B cell (primary cell): ENCODE measurements at regions not wholly inside any gene's neighbourhood (a gene's known extent, or its start where the extent isn't known, plus 50 kb on each side); places are given as distances from the start of the nearest gene placed in this dataset.

Source experiments
- ATAC-seq: fragments of 200-7000 bp; cut with Tn5 transposase; one replicate; pipeline ENCODE4 v1.10.0; 2021; ENCODE audit warnings: low read depth, mild to moderate bottlenecking, moderate number of reproducible peaks, moderate library complexity
- CTCF ChIA-PET: fragments of 350-600 bp; sonication (Branson Sonifier 250); formaldehyde crosslinking; loops from one replicate; lab custom pipeline; 2021; ENCODE audit warnings: antibody characterized with exemption, inconsistent platforms; lab: Charles Lee
- POLR2A ChIA-PET: fragments of 350-600 bp; sonication (Branson Sonifier 250); formaldehyde crosslinking; loops from one replicate; lab custom pipeline; 2021; ENCODE audit warnings: antibody characterized with exemption; lab: Charles Lee
- DNase-seq: peaks from one replicate; pipeline ENCODE4 v3.0.0; 2013
- H2AFZ ChIP-seq: 2 replicates; pipeline ENCODE4 v1.6.1; 2012; ENCODE audit warnings: mild to moderate bottlenecking, low read depth, low read length; ENCODE audit not compliant: insufficient read depth, poor library complexity, severe bottlenecking
- H3K27ac ChIP-seq, 2 donors: 1 replicate in 1 of 2; 2 replicates in 1 of 2; pipeline ENCODE4 v1.5.1; 2012 to 2013; ENCODE audit warnings: low read length in 2 of 2, mild to moderate bottlenecking in 2 of 2, moderate library complexity in 1 of 2
- H3K27me3 ChIP-seq, 4 experiments: fragments of 200-600 bp in 1 of 4; sonication (generic) in 1 of 4; replicated peaks in 1 of 4; 1 replicate in 2 of 4; 2 replicates in 2 of 4; pipeline versions ENCODE4 v1.6.1 to v1.7.0; 2013 to 2016; ENCODE audit warnings: low read length in 3 of 4, mild to moderate bottlenecking in 2 of 4, mixed read lengths in 1 of 4, moderate library complexity in 1 of 4; ENCODE audit not compliant: insufficient read depth in 4 of 4, control insufficient read depth in 3 of 4; ENCODE audit errors: control extremely low read depth in 1 of 4
- H3K36me3 ChIP-seq, 2 experiments: replicated peaks in 1 of 2; 1 replicate in 1 of 2; 2 replicates in 1 of 2; pipeline versions ENCODE4 v1.6.1 to v1.7.1; 2013; ENCODE audit warnings: low read length in 1 of 2; ENCODE audit not compliant: insufficient read depth in 2 of 2, control insufficient read depth in 1 of 2; ENCODE audit errors: control extremely low read depth in 1 of 2, extremely low read depth in 1 of 2
- H3K4me1 ChIP-seq, 2 donors: fragments of 200-600 bp in 1 of 2; sonication (generic) in 1 of 2; 1 replicate in 1 of 2; 2 replicates in 1 of 2; pipeline versions ENCODE4 v1.5.1 to v1.6.1; 2013 to 2017; ENCODE audit warnings: low read length in 2 of 2; ENCODE audit not compliant: control insufficient read depth in 2 of 2, insufficient read depth in 2 of 2
- H3K4me2 ChIP-seq: replicated peaks from 2 replicates; pipeline ENCODE3; 2012; ENCODE audit warnings: mild to moderate bottlenecking, low read depth, low read length; ENCODE audit not compliant: poor library complexity, severe bottlenecking
- H3K4me3 ChIP-seq, 5 experiments: fragments of 200-600 bp in 1 of 5; sonication (generic) in 1 of 5; 1 replicate in 3 of 5; 2 replicates in 2 of 5; pipeline versions ENCODE4 v1.5.1 to v1.7.0; 2011 to 2016; ENCODE audit warnings: low read length in 4 of 5, mild to moderate bottlenecking in 4 of 5, low read depth in 2 of 5, control low read depth in 1 of 5, moderate library complexity in 1 of 5; ENCODE audit not compliant: insufficient read depth in 1 of 5; ENCODE audit errors: control extremely low read depth in 1 of 5, extremely low read depth in 1 of 5
- H3K79me2 ChIP-seq: fragments of 200-600 bp; sonication (generic); one replicate; pipeline ENCODE4 v1.6.0; 2016; ENCODE audit warnings: low read length; ENCODE audit not compliant: control insufficient read depth, insufficient read depth
- H3K9ac ChIP-seq: fragments of 200-600 bp; sonication (generic); 2 replicates; pipeline ENCODE4 v1.6.1; 2017; ENCODE audit warnings: mild to moderate bottlenecking, low read length, moderate library complexity
- H3K9me3 ChIP-seq, 3 donors: one replicate each; pipeline versions ENCODE4 v1.6.1 to v1.7.1; 2013; ENCODE audit warnings: low read length in 2 of 3; ENCODE audit not compliant: control insufficient read depth in 2 of 3, insufficient read depth in 1 of 3; ENCODE audit errors: control extremely low read depth in 1 of 3
- H4K20me1 ChIP-seq: 2 replicates; pipeline ENCODE4 v1.6.0; 2012; ENCODE audit warnings: mild to moderate bottlenecking, low read length; ENCODE audit not compliant: insufficient read depth, control insufficient read depth, poor library complexity, severe bottlenecking
- H3K27ac Mint-ChIP-seq: one replicate; pipeline ENCODE4 v1.8.0; 2021; ENCODE audit warnings: mixed read lengths
- H3K27me3 Mint-ChIP-seq: one replicate; pipeline ENCODE4 v1.8.0; 2021; ENCODE audit warnings: mixed read lengths
- H3K4me1 Mint-ChIP-seq: one replicate; pipeline ENCODE4 v1.8.0; 2021; ENCODE audit warnings: mixed read lengths
- H3K4me3 Mint-ChIP-seq: one replicate; pipeline ENCODE4 v1.8.0; 2021; ENCODE audit warnings: mixed read lengths
- H3K9me3 Mint-ChIP-seq: one replicate; pipeline ENCODE4 v1.8.0; 2022; ENCODE audit warnings: mixed read lengths; ENCODE audit not compliant: insufficient read depth
- EZH2 ChIP-seq: IDR thresholded peaks from 2 replicates; pipeline ENCODE4 v1.6.1; 2012; ENCODE audit warnings: borderline replicate concordance, low read depth, mild to moderate bottlenecking, moderate library complexity, low read length; ENCODE audit not compliant: insufficient read depth, poor library complexity, severe bottlenecking
- WGBS: methylation state at CpG from one replicate; pipeline ENCODE4 v1.1.5; 2013; ENCODE audit warnings: missing lambda C conversion rate; ENCODE audit not compliant: insufficient coverage; 5-methylcytosine and 5-hydroxymethylcytosine counted together
- intact Hi-C: fragments of 100-400 bp; cut with micrococcal nuclease; formaldehyde crosslinking; loops from one replicate; pipeline ENCODE4 v1.10.0; 2022
- TF ChIP-seq, protein P1 (sequence below): fragments of 200-600 bp; IDR thresholded peaks from one replicate; pipeline ENCODE4 v1.8.0; 2022; ENCODE audit warnings: antibody characterized with exemption, mild to moderate bottlenecking

DNA sequence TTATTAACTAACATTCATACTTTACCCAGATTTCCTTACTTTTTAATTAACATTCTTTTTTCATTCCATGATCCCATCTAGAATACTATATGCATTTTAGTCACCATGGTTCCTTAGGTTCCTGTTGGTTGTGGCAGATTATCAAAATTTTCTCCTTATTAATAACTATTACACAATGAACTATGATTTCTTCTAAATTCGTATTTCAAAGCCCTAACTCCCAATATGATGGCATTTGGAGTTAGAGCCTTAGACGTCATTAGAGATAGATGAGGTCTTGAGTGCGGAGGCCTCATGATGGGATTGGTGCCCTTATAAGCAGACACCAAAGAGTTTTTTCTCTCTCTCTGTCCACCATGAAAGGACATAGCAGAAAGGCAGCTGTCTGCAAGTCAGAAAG is 485.4 kb downstream of the TLR4 start:
- intact Hi-C loops: no loop called here
- WGBS: no CpG with 5 or more reads among the region's 3 CpGs
- H3K9me3 ChIP-seq: peaks cover 0 to 5% (median 4%) of the 10 kb centered on the region in 3 donors
- DNase-seq (no peak), ATAC-seq (no peak)
- H3K27me3 ChIP-seq: no peaks in the 10 kb centered on the region
- TF ChIP-seq EZH2: no peak
- TF ChIP-seq, protein P1, sequence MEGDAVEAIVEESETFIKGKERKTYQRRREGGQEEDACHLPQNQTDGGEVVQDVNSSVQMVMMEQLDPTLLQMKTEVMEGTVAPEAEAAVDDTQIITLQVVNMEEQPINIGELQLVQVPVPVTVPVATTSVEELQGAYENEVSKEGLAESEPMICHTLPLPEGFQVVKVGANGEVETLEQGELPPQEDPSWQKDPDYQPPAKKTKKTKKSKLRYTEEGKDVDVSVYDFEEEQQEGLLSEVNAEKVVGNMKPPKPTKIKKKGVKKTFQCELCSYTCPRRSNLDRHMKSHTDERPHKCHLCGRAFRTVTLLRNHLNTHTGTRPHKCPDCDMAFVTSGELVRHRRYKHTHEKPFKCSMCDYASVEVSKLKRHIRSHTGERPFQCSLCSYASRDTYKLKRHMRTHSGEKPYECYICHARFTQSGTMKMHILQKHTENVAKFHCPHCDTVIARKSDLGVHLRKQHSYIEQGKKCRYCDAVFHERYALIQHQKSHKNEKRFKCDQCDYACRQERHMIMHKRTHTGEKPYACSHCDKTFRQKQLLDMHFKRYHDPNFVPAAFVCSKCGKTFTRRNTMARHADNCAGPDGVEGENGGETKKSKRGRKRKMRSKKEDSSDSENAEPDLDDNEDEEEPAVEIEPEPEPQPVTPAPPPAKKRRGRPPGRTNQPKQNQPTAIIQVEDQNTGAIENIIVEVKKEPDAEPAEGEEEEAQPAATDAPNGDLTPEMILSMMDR: no peak
- H3K36me3 ChIP-seq: no peaks in the 10 kb centered on the region
- no peak overlapping the region for H3K9ac ChIP-seq
- H3K27ac ChIP-seq: no peak overlapping the region
- H3K4me2 ChIP-seq: no peak overlapping the region
- H3K9me3 Mint-ChIP-seq: peaks cover 3% of the 10 kb centered on the region
- H3K4me1 ChIP-seq: no peaks in the 10 kb centered on the region
- H2AFZ ChIP-seq: no peak overlapping the region
- H3K27ac Mint-ChIP-seq: no peak overlapping the region
- H3K4me3 ChIP-seq: no peak overlapping the region
- ChIA-PET POLR2A (no interaction called here), CTCF (no interaction called here)
- no peaks in the 10 kb centered on the region for H3K27me3 Mint-ChIP-seq
- H3K79me2 ChIP-seq: no peaks in the 10 kb centered on the region
- no peaks in the 10 kb centered on the region for H4K20me1 ChIP-seq
- no peak overlapping the region for H3K4me3 Mint-ChIP-seq
- H3K4me1 Mint-ChIP-seq: no peaks in the 10 kb centered on the region

DNA sequence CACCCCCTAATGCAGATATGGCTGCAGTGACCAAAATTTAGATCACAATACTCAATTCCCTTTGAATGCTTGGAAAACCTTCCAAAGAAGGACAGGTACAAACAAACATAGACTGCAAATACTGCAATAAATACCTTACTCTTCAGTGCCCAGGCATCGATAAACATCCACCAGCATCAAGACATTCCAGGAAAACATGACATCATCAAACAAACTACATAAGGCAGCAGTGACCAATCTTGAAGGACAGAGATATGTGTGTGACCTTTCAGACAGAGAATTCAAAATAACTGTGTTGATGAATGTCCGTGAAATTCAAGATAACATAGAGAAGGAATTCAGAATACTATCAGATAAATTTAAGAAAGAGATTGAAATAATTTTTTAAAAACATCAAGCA is 488.6 kb downstream of the TLR4 start:
- DNase-seq (no peak), ATAC-seq (no peak)
- H3K9me3 Mint-ChIP-seq: peaks cover 3% of the 10 kb centered on the region
- H4K20me1 ChIP-seq: no peaks in the 10 kb centered on the region
- no peaks in the 10 kb centered on the region for H3K79me2 ChIP-seq
- peaks cover 0 to 5% (median 4%) of the 10 kb centered on the region in 3 donors for H3K9me3 ChIP-seq
- H3K36me3 ChIP-seq: no peaks in the 10 kb centered on the region
- no peak overlapping the region for H3K27ac Mint-ChIP-seq
- no peak for TF ChIP-seq EZH2
- TF ChIP-seq, protein P1: no peak
- intact Hi-C loops: no loop called here
- ChIA-PET CTCF (no interaction called here), POLR2A (no interaction called here)
- H3K4me1 Mint-ChIP-seq: no peaks in the 10 kb centered on the region
- no peak overlapping the region for H3K4me2 ChIP-seq
- 80% methylated on average over 1 of the region's 2 CpGs for WGBS
- no peaks in the 10 kb centered on the region for H3K27me3 ChIP-seq
- no peak overlapping the region for H3K4me3 ChIP-seq
- H3K4me3 Mint-ChIP-seq: no peak overlapping the region
- no peak overlapping the region for H3K9ac ChIP-seq
- no peaks in the 10 kb centered on the region for H3K4me1 ChIP-seq
- H3K27me3 Mint-ChIP-seq: no peaks in the 10 kb centered on the region
- no peak overlapping the region for H2AFZ ChIP-seq
- H3K27ac ChIP-seq: no peak overlapping the region
